ENCODE measurements at regions not wholly inside any gene's neighbourhood (a gene's known extent, or its start where the extent isn't known, plus 50 kb on each side); places are given as distances from the start of the nearest gene placed in this dataset.

GRCh38 chr3:159265705-159266104 is 463.9 kb downstream of the MFSD1 start:
- no peak for DNase-seq (ENCODE audit: low read depth)
- no peak for TF ChIP-seq CTCF (IDR thresholded peaks at IDR 0.05; ENCODE audit: insufficient read depth, low read depth, low read length)
- H3K4me3 ChIP-seq (ENCODE audit: low read depth, low read length), result no peak overlapping the region

- H3K4me3 ChIP-seq (ENCODE audit: low read depth, low read length), result no peak overlapping the region
- no peak for DNase-seq (ENCODE audit: low read depth)
- peak; percentile 37 for TF ChIP-seq CTCF (IDR thresholded peaks at IDR 0.05; ENCODE audit: insufficient read depth, low read depth, low read length)
Measured at GRCh38 chr3:159266779-159267178, 464.9 kb downstream of the MFSD1 start.

- no peak for DNase-seq (ENCODE audit: low read depth)
- no peak overlapping the region for H3K4me3 ChIP-seq (ENCODE audit: low read depth, low read length)
- TF ChIP-seq CTCF (IDR thresholded peaks at IDR 0.05; ENCODE audit: insufficient read depth, low read depth, low read length), result no peak
Measured at GRCh38 chr3:159271799-159272512, 470.1 kb downstream of the MFSD1 start.

GRCh38 chr3:159273070-159273469 is 471.2 kb downstream of the MFSD1 start:
- H3K4me3 ChIP-seq (ENCODE audit: low read depth, low read length), result no peak overlapping the region
- no peak for TF ChIP-seq CTCF (IDR thresholded peaks at IDR 0.05; ENCODE audit: insufficient read depth, low read depth, low read length)

GRCh38 chr3:159273608-159274007 is 471.8 kb downstream of the MFSD1 start:
- DNase-seq (ENCODE audit: low read depth), result peak; percentile 55
- no peak overlapping the region for H3K4me3 ChIP-seq (ENCODE audit: low read depth, low read length)
- no peak for TF ChIP-seq CTCF (IDR thresholded peaks at IDR 0.05; ENCODE audit: insufficient read depth, low read depth, low read length)

More at GRCh38 chr3:159273070-159273469, 471.2 kb downstream of the MFSD1 start:
- DNase-seq (ENCODE audit: low read depth), result no peak

GRCh38 chr3:159275741-159276140 is 473.9 kb downstream of the MFSD1 start:
- no peak overlapping the region for H3K4me3 ChIP-seq (ENCODE audit: low read depth, low read length)
- DNase-seq (ENCODE audit: low read depth), result no peak
- TF ChIP-seq CTCF (IDR thresholded peaks at IDR 0.05; ENCODE audit: insufficient read depth, low read depth, low read length), result no peak

- no peak for DNase-seq (ENCODE audit: low read depth)
- no peak overlapping the region for H3K4me3 ChIP-seq (ENCODE audit: low read depth, low read length)
- no peak for TF ChIP-seq CTCF (IDR thresholded peaks at IDR 0.05; ENCODE audit: insufficient read depth, low read depth, low read length)
Measured at GRCh38 chr3:159277814-159278213, 476.0 kb downstream of the MFSD1 start.
